GM12891 (cell line): ENCODE measurements at regions not wholly inside any gene's neighbourhood (a gene's known extent, or its start where the extent isn't known, plus 50 kb on each side); places are given as distances from the start of the nearest gene placed in this dataset.

Experiments
- POLR2A ChIP-seq: IDR thresholded peaks from 2 replicates; pipeline ENCODE4 v1.6.1; 2011; ENCODE audit warnings: low read depth, low read length, control low read depth
- POLR2AphosphoS5 ChIP-seq: IDR thresholded peaks from 2 replicates; pipeline ENCODE4 v1.6.1; 2011; ENCODE audit warnings: low read depth, low read length, control low read depth
- POU2F2 ChIP-seq: IDR thresholded peaks from 2 replicates; pipeline ENCODE4 v1.6.1; 2011; ENCODE audit warnings: low read depth, mild to moderate bottlenecking, control low read depth, low read length, moderate library complexity
- SPI1 ChIP-seq: IDR thresholded peaks from 2 replicates; pipeline ENCODE4 v1.6.1; 2011; ENCODE audit warnings: low read depth, low read length, control low read depth
- TAF1 ChIP-seq: IDR thresholded peaks from 2 replicates; pipeline ENCODE4 v1.6.1; 2011; ENCODE audit warnings: low read depth, low read length, control low read depth

GRCh38 chr6:12418946-12419345, 128.8 kb downstream of the EDN1 start:
- TF ChIP-seq POLR2A (no peak), POU2F2 (no peak), POLR2AphosphoS5 (no peak), TAF1 (no peak), SPI1 (no peak)
